Duodenal mucosa (tissue), 2 donors: ENCODE measurements at regions not wholly inside any gene's neighbourhood (a gene's known extent, or its start where the extent isn't known, plus 50 kb on each side); places are given as distances from the start of the nearest gene placed in this dataset.
"Not testable (repeated sequence)": the region's sequence is repeated elsewhere in the genome, so short reads cannot be mapped to it uniquely, and the experiment has no call there.

ENCODE experiments used
- H3K27ac ChIP-seq: one replicate; pipeline ENCODE4 v1.7.0; 2013; ENCODE audit warnings: low read depth, low read length
- H3K27me3 ChIP-seq, 2 donors: one replicate each; pipeline ENCODE4 v1.7.0; 2013; ENCODE audit warnings: low read length in 2 of 2, control low read depth in 1 of 2; ENCODE audit not compliant: insufficient read depth in 2 of 2, control insufficient read depth in 1 of 2
- H3K36me3 ChIP-seq, 2 donors: one replicate each; pipeline ENCODE4 v1.7.0; 2013; ENCODE audit warnings: low read length in 2 of 2, control low read depth in 1 of 2; ENCODE audit not compliant: insufficient read depth in 2 of 2, control insufficient read depth in 1 of 2
- H3K4me1 ChIP-seq, 2 donors: one replicate each; pipeline ENCODE4 v1.7.0; 2013; ENCODE audit warnings: low read length in 2 of 2, control low read depth in 1 of 2; ENCODE audit not compliant: insufficient read depth in 2 of 2, control insufficient read depth in 1 of 2
- H3K4me3 ChIP-seq, 2 donors: one replicate each; pipeline ENCODE4 v1.7.0; 2013; ENCODE audit warnings: low read length in 2 of 2, low read depth in 1 of 2
- H3K9ac ChIP-seq, 2 donors: one replicate each; pipeline ENCODE4 v1.7.0; 2013; ENCODE audit warnings: low read length in 2 of 2, low read depth in 1 of 2
- H3K9me3 ChIP-seq, 2 donors: one replicate each; pipeline ENCODE4 v1.7.0; 2013; ENCODE audit warnings: low read length in 2 of 2, control low read depth in 1 of 2; ENCODE audit not compliant: control insufficient read depth in 1 of 2

GRCh38 chr2:150207979-150208378 lies 279.5 kb downstream of the RND3 start:
- no peaks in the 10 kb centered on the region for H3K36me3 ChIP-seq
- H3K27me3 ChIP-seq: no peaks in the 10 kb centered on the region
- peaks cover 8 to 16% of the 10 kb centered on the region in 2 donors for H3K4me1 ChIP-seq
- H3K4me3 ChIP-seq: no peak overlapping the region
- H3K9ac ChIP-seq: no peak overlapping the region
- no peak overlapping the region for H3K27ac ChIP-seq
- H3K9me3 ChIP-seq: no peaks in the 10 kb centered on the region

GRCh38 chr2:150204451-150204850 lies 283.0 kb downstream of the RND3 start:
- peaks cover 5 to 9% of the 10 kb centered on the region in 2 donors for H3K4me1 ChIP-seq
- H3K27ac ChIP-seq: no peak overlapping the region
- no peaks in the 10 kb centered on the region for H3K27me3 ChIP-seq
- H3K9ac ChIP-seq: no peak overlapping the region
- H3K4me3 ChIP-seq: no peak overlapping the region
- no peaks in the 10 kb centered on the region for H3K9me3 ChIP-seq
- no peaks in the 10 kb centered on the region for H3K36me3 ChIP-seq

GRCh38 chr2:150194816-150195215 lies 292.7 kb downstream of the RND3 start:
- H3K27me3 ChIP-seq, H3K4me1 ChIP-seq, H3K36me3 ChIP-seq, H3K9ac ChIP-seq, H3K4me3 ChIP-seq, H3K9me3 ChIP-seq, H3K27ac ChIP-seq: not testable (repeated sequence)

- Histone ChIP-seq H3K9me3 (no peaks in the 10 kb centered on the region), H3K27me3 (no peaks in the 10 kb centered on the region), H3K27ac (no peak overlapping the region), H3K4me3 (no peak overlapping the region), H3K36me3 (no peaks in the 10 kb centered on the region), H3K9ac (no peak overlapping the region), H3K4me1 (no peaks in the 10 kb centered on the region)
These were observed 294.8 kb downstream of the RND3 start for GRCh38 chr2:150192701-150193100.

GRCh38 chr2:150191349-150191748 lies 296.1 kb downstream of the RND3 start:
- H3K4me1 ChIP-seq: no peaks in the 10 kb centered on the region
- H3K27me3 ChIP-seq: no peaks in the 10 kb centered on the region

GRCh38 chr2:150190546-150190945 lies 296.9 kb downstream of the RND3 start:
- Histone ChIP-seq H3K9me3 (no peaks in the 10 kb centered on the region), H3K36me3 (no peaks in the 10 kb centered on the region), H3K4me3 (no peak overlapping the region), H3K4me1 (no peaks in the 10 kb centered on the region), H3K27ac (no peak overlapping the region), H3K27me3 (no peaks in the 10 kb centered on the region), H3K9ac (no peak overlapping the region)

More at GRCh38 chr2:150191349-150191748, 296.1 kb downstream of the RND3 start:
- Histone ChIP-seq H3K9me3 (no peaks in the 10 kb centered on the region), H3K36me3 (no peaks in the 10 kb centered on the region), H3K4me3 (no peak overlapping the region), H3K9ac (no peak overlapping the region), H3K27ac (no peak overlapping the region)

- H3K27ac ChIP-seq: no peak overlapping the region
- H3K36me3 ChIP-seq: no peaks in the 10 kb centered on the region
- no peak overlapping the region for H3K4me3 ChIP-seq
- no peaks in the 10 kb centered on the region for H3K9me3 ChIP-seq
- H3K9ac ChIP-seq: no peak overlapping the region
- no peaks in the 10 kb centered on the region for H3K4me1 ChIP-seq
- H3K27me3 ChIP-seq: no peaks in the 10 kb centered on the region
These were observed 298.7 kb downstream of the RND3 start for GRCh38 chr2:150188800-150189199.

GRCh38 chr2:150188177-150188576 lies 299.3 kb downstream of the RND3 start:
- Histone ChIP-seq H3K27me3 (no peaks in the 10 kb centered on the region), H3K27ac (no peak overlapping the region), H3K36me3 (no peaks in the 10 kb centered on the region), H3K4me1 (no peaks in the 10 kb centered on the region), H3K9me3 (no peaks in the 10 kb centered on the region), H3K9ac (no peak overlapping the region), H3K4me3 (no peak overlapping the region)

- no peaks in the 10 kb centered on the region for H3K27me3 ChIP-seq
- H3K4me1 ChIP-seq: peaks cover 0 to 5% of the 10 kb centered on the region in 2 donors
- no peaks in the 10 kb centered on the region for H3K9me3 ChIP-seq
- no peaks in the 10 kb centered on the region for H3K36me3 ChIP-seq
- H3K4me3 ChIP-seq: no peak overlapping the region
- H3K27ac ChIP-seq: no peak overlapping the region
- H3K9ac ChIP-seq: no peak overlapping the region
These were observed 304.8 kb downstream of the RND3 start for GRCh38 chr2:150182566-150183235.

- no peaks in the 10 kb centered on the region for H3K36me3 ChIP-seq
- H3K27ac ChIP-seq: no peak overlapping the region
These were observed 308.9 kb downstream of the RND3 start for GRCh38 chr2:150178591-150178990.

More at GRCh38 chr2:150178591-150178990, 308.9 kb downstream of the RND3 start:
- no peaks in the 10 kb centered on the region for H3K9me3 ChIP-seq
- peaks cover 4 to 5% of the 10 kb centered on the region in 2 donors for H3K4me1 ChIP-seq
- H3K4me3 ChIP-seq: no peak overlapping the region
- H3K9ac ChIP-seq: no peak overlapping the region
- no peaks in the 10 kb centered on the region for H3K27me3 ChIP-seq
